ENCODE measurements at regions not wholly inside any gene's neighbourhood (a gene's known extent, or its start where the extent isn't known, plus 50 kb on each side); places are given as distances from the start of the nearest gene placed in this dataset.

DNA sequence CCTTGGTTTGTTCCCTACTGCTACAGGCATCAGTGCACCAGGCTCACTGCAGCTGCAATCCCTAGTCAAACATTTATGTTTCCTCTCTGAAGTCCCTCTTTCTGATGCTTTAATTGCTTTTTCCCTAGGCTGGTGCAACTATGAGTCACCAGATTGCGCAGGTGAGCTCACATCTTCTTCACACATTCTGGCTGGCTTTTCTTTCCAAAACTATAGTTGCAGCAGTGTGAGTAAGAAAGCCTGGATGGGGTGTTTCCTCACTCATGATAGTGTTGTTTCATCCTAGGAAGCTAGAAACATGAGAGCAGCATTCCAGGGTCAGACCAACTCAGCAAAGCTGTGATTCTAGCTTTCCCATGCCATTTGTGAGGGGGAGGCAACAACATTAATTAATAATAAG lies 296.4 kb downstream of the PAX1 start:
- TF ChIP-seq, protein P1, sequence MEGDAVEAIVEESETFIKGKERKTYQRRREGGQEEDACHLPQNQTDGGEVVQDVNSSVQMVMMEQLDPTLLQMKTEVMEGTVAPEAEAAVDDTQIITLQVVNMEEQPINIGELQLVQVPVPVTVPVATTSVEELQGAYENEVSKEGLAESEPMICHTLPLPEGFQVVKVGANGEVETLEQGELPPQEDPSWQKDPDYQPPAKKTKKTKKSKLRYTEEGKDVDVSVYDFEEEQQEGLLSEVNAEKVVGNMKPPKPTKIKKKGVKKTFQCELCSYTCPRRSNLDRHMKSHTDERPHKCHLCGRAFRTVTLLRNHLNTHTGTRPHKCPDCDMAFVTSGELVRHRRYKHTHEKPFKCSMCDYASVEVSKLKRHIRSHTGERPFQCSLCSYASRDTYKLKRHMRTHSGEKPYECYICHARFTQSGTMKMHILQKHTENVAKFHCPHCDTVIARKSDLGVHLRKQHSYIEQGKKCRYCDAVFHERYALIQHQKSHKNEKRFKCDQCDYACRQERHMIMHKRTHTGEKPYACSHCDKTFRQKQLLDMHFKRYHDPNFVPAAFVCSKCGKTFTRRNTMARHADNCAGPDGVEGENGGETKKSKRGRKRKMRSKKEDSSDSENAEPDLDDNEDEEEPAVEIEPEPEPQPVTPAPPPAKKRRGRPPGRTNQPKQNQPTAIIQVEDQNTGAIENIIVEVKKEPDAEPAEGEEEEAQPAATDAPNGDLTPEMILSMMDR (optimal IDR thresholded peaks at IDR 0.05 in 1 of 3, IDR thresholded peaks at IDR 0.05 in 1 of 3, conservative IDR thresholded peaks at IDR 0.05 in 1 of 3; ENCODE audit: extremely low read depth in 1 of 3, insufficient read depth in 2 of 3, low read length in 3 of 3), result no peak
- no peak for TF ChIP-seq EZH2 (IDR thresholded peaks at IDR 0.05; ENCODE audit: low read length)
